Glomerular visceral epithelial cell (primary cell): ENCODE measurements at regions not wholly inside any gene's neighbourhood (a gene's known extent, or its start where the extent isn't known, plus 50 kb on each side); places are given as distances from the start of the nearest gene placed in this dataset.

ENCODE experiments used
- DNase-seq: peaks from one replicate; pipeline ENCODE4 v3.0.0-alpha.2; 2016; ENCODE audit errors: extremely low spot score

- peak; percentile 16 for DNase-seq
Measured at GRCh38 chr16:85457366-85457765, 155.8 kb upstream of the GSE1 start.

- DNase-seq, result no peak
Measured at GRCh38 chr16:85458968-85459367, 154.2 kb upstream of the GSE1 start.

GRCh38 chr16:85459529-85460251 is 153.4 kb upstream of the GSE1 start:
- DNase-seq, result no peak

GRCh38 chr16:85460252-85461021 is 152.7 kb upstream of the GSE1 start:
- DNase-seq, result no peak

GRCh38 chr16:85461022-85461813 is 151.9 kb upstream of the GSE1 start:
- no peak for DNase-seq

- DNase-seq, result no peak
Measured at GRCh38 chr16:85461814-85462713, 151.1 kb upstream of the GSE1 start.

GRCh38 chr16:85462714-85463611 is 150.2 kb upstream of the GSE1 start:
- no peak for DNase-seq

GRCh38 chr16:85463672-85464382 is 149.3 kb upstream of the GSE1 start:
- no peak for DNase-seq

- DNase-seq, result no peak
Measured at GRCh38 chr16:85464383-85465305, 148.5 kb upstream of the GSE1 start.

- DNase-seq, result no peak
Measured at GRCh38 chr16:85465328-85466303, 147.5 kb upstream of the GSE1 start.

GRCh38 chr16:85466304-85466700 is 146.8 kb upstream of the GSE1 start:
- no peak for DNase-seq

- DNase-seq, result no peak
Measured at GRCh38 chr16:85466989-85467388, 146.1 kb upstream of the GSE1 start.

- DNase-seq, result no peak
Measured at GRCh38 chr16:85469929-85470590, 143.1 kb upstream of the GSE1 start.

GRCh38 chr16:85470873-85471272 is 142.2 kb upstream of the GSE1 start:
- no peak for DNase-seq

- no peak for DNase-seq
Measured at GRCh38 chr16:85471469-85472431, 141.4 kb upstream of the GSE1 start.

GRCh38 chr16:85472514-85472913 is 140.6 kb upstream of the GSE1 start:
- no peak for DNase-seq
